Epithelial cell of proximal tubule (primary cell): ENCODE measurements at regions not wholly inside any gene's neighbourhood (a gene's known extent, or its start where the extent isn't known, plus 50 kb on each side); places are given as distances from the start of the nearest gene placed in this dataset.

Experiments
- DNase-seq: peaks from one replicate; pipeline ENCODE4 v3.0.0-alpha.2; 2011; ENCODE audit warnings: low read depth
- H3K4me3 ChIP-seq: 2 replicates; pipeline ENCODE4 v1.5.1; 2011; ENCODE audit warnings: low read depth, mild to moderate bottlenecking, low read length
- CTCF ChIP-seq: conservative IDR thresholded peaks from 2 replicates; pipeline ENCODE4 v1.5.1; 2012; ENCODE audit warnings: low read depth, mild to moderate bottlenecking, low read length

DNA sequence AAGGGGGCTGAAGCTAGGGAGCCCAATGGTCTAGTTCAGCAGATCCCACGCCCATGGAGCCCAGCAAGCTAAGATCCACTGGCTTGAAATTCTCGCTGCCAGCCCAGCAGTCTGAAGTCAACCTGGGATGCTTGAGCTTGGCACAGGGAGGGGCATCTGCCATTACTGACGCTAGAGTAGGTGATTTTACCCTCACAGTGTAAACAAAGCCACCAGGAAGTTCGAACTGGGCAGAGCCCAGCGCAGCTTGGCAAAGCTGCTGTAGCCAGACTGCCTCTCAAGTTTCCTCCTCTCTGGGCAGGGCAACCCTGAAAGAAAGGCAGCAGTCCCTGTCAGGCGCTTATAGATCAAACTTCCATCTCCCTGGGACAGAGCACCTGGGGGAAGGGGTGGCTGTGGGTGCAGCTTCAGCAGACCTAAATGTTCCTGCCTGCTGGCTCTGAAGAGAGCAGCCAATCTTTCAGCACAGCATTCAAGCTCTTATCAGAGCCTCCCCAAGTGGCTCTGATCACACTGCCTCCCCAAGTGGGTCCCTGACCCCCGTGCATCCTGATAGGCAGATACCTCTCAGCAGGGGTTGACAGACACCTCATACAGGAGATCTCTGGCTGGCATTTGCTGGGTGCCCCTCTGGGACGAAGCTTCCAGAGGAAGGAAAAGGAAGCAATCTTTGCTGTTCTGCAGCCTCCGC is 167.8 kb downstream of the CCDC71L start:
- H3K4me3 ChIP-seq = no peak overlapping the region
- TF ChIP-seq CTCF = no peak
- DNase-seq = no peak

GRCh38 chr7:106488465-106488864 is 172.5 kb downstream of the CCDC71L start:
- no peak overlapping the region for H3K4me3 ChIP-seq
- no peak for TF ChIP-seq CTCF
- DNase-seq = no peak

GRCh38 chr7:106487892-106488291 is 173.1 kb downstream of the CCDC71L start:
- no peak for TF ChIP-seq CTCF
- H3K4me3 ChIP-seq = no peak overlapping the region
- no peak for DNase-seq

DNA sequence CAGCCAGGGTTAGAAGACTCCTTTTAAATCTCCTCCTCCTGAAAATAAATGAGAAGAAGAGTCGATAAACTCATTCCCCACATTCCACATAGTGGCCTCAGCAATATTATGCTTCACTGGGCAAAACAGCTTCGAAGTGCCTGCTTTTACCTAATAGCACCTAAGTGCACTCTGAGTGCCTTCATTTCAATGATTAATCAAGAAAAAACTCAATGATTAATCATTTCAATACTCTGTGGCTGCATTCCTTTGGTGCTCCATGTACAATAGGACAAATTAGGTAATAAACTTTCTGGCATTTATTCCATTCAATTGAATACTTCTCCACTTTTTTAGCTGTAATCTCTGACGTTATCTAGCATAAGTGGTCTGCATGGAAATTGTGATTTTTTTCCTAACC is 174.6 kb downstream of the CCDC71L start:
- TF ChIP-seq CTCF = no peak
- peak; percentile 99 for DNase-seq
- H3K4me3 ChIP-seq = no peak overlapping the region

DNA sequence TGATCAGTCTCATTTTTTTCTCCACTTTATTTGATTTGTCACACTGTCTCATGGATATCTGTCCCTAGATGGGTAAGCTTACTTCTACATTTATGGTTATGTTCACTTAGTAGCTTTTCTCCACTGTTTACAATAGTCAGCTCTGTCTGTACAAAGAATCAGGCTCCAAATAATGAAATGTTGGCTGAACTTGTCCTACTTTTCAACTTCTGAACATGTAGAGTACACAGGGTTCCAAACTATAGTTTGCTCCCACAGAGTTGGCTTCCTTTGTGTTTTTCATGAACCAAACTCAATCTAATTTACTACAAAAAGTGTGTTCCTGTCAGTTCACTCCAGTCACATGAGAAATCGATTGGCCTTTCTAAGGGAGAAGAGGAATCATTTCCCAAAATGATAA is 175.0 kb downstream of the CCDC71L start:
- TF ChIP-seq CTCF = no peak
- DNase-seq = no peak
- H3K4me3 ChIP-seq = no peak overlapping the region

DNA sequence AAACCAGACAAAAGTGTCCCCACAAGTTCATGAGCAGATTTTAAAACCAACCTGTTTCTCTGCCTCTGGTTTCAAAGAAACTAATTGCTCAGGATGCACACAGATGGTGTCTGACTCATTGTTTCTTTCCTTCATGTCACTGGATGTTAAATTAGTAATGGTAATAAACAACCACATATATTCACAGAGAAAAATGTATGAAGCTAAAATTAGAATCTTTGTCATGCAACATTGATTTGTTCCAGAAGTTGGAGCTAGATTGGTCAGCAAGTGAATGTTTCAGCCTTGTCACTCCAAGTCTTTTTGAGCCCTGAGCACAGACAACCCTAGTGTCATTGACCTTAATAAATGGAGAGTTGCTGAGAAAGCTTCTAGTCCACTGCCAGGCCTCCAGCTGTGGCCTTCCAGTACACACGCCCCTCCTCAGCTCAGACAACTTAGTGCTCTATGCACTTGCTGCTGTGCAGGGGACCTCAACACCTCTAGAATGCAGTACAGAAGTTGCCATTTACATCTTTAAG is 175.9 kb downstream of the CCDC71L start:
- DNase-seq = peak; percentile 92
- no peak overlapping the region for H3K4me3 ChIP-seq
- no peak for TF ChIP-seq CTCF

DNA sequence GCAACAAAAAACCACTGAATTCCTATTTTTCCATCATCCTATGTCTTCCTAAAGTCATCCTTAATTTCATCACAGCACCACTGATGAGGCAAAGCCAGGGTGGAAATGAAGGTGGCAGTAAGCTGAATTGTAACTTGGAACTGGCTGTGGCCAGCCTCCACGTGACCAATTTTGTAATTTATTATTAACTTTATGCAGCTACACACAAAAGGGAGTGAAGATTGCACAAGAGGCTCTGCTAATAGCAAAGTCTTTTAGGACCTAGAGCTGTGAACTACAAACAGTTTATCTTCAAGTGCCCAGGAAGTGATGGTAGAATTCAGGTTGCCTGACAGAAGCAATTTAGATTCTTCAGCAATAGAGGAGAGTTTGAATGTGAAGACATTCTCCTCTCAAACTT is 176.4 kb downstream of the CCDC71L start:
- peak; percentile 89 for DNase-seq
- no peak overlapping the region for H3K4me3 ChIP-seq
- no peak for TF ChIP-seq CTCF
